Fibroblast of mammary gland (primary cell): ENCODE measurements at regions not wholly inside any gene's neighbourhood (a gene's known extent, or its start where the extent isn't known, plus 50 kb on each side); places are given as distances from the start of the nearest gene placed in this dataset.

Experiments
- DNase-seq: peaks from one replicate; pipeline ENCODE4 v3.0.0-alpha.2; 2010; ENCODE audit warnings: low read depth
- H3K4me3 ChIP-seq: 2 replicates; pipeline ENCODE4 v1.5.1; 2011; ENCODE audit warnings: low read depth, mild to moderate bottlenecking, low read length, moderate library complexity; ENCODE audit not compliant: control insufficient read depth
- CTCF ChIP-seq: conservative IDR thresholded peaks from 2 replicates; pipeline ENCODE4 v1.5.1; 2011; ENCODE audit warnings: low read depth, low read length, inconsistent platforms; ENCODE audit not compliant: control insufficient read depth, insufficient read depth

- no peak for TF ChIP-seq CTCF
- no peak overlapping the region for H3K4me3 ChIP-seq
- no peak for DNase-seq
Observed at GRCh38 chr9:69955536-69956355, 87.9 kb upstream of the MAMDC2 start.

- no peak for TF ChIP-seq CTCF
- no peak overlapping the region for H3K4me3 ChIP-seq
- DNase-seq = no peak
Observed at GRCh38 chr9:69961843-69962242, 81.8 kb upstream of the MAMDC2 start.

- TF ChIP-seq CTCF = no peak
- no peak for DNase-seq
- H3K4me3 ChIP-seq = no peak overlapping the region
Observed at GRCh38 chr9:69963803-69964202, 79.8 kb upstream of the MAMDC2 start.

- DNase-seq = no peak
- H3K4me3 ChIP-seq = no peak overlapping the region
- no peak for TF ChIP-seq CTCF
Observed at GRCh38 chr9:69964446-69964845, 79.2 kb upstream of the MAMDC2 start.

GRCh38 chr9:69965416-69966145 lies 78.1 kb upstream of the MAMDC2 start:
- H3K4me3 ChIP-seq = no peak overlapping the region
- TF ChIP-seq CTCF = no peak
- DNase-seq = no peak

- H3K4me3 ChIP-seq = no peak overlapping the region
- no peak for TF ChIP-seq CTCF
- DNase-seq = no peak
Observed at GRCh38 chr9:69967344-69967743, 76.3 kb upstream of the MAMDC2 start.
